Keratinocyte (primary cell): ENCODE measurements at regions not wholly inside any gene's neighbourhood (a gene's known extent, or its start where the extent isn't known, plus 50 kb on each side); places are given as distances from the start of the nearest gene placed in this dataset.

ENCODE experiments used
- EZH2 ChIP-seq: IDR thresholded peaks from one replicate; pipeline ENCODE4 v1.6.1; 2012; ENCODE audit warnings: inconsistent platforms, mild to moderate bottlenecking, low read length, moderate library complexity
- TF ChIP-seq, protein P1 (sequence below), 3 experiments: IDR thresholded peaks in 1 of 3; conservative IDR thresholded peaks in 1 of 3; optimal IDR thresholded peaks in 1 of 3; 2 replicates in 2 of 3; 3 replicates in 1 of 3; pipeline versions ENCODE3 to v1.5.1; 2011; ENCODE audit warnings: low read length in 3 of 3, mild to moderate bottlenecking in 3 of 3, moderate library complexity in 2 of 3, control low read depth in 1 of 3, inconsistent platforms in 1 of 3; ENCODE audit not compliant: insufficient read depth in 2 of 3; ENCODE audit errors: extremely low read depth in 1 of 3

DNA sequence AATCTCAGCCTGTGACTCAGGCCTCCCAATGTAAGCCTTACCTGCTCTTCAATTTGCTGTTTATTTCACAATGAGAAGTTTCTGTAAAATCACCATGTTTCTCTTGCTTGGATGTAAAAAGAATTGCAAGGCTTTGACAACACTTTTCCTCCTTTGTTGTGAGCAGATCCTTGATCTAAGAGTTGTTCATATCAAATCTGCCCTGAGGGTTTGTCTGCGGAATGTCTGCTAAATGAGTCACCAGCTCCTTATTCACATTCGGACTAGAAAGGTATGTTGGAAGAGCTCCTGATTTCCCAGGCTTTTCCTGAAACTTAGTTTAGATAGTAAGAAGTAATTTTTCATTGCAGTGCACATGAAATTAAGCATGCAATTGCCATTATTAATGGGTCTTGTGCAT, 268.2 kb upstream of the TCF4 start:
- TF ChIP-seq, protein P1, sequence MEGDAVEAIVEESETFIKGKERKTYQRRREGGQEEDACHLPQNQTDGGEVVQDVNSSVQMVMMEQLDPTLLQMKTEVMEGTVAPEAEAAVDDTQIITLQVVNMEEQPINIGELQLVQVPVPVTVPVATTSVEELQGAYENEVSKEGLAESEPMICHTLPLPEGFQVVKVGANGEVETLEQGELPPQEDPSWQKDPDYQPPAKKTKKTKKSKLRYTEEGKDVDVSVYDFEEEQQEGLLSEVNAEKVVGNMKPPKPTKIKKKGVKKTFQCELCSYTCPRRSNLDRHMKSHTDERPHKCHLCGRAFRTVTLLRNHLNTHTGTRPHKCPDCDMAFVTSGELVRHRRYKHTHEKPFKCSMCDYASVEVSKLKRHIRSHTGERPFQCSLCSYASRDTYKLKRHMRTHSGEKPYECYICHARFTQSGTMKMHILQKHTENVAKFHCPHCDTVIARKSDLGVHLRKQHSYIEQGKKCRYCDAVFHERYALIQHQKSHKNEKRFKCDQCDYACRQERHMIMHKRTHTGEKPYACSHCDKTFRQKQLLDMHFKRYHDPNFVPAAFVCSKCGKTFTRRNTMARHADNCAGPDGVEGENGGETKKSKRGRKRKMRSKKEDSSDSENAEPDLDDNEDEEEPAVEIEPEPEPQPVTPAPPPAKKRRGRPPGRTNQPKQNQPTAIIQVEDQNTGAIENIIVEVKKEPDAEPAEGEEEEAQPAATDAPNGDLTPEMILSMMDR (optimal IDR thresholded peaks at IDR 0.05 in 1 of 3, IDR thresholded peaks at IDR 0.05 in 1 of 3, conservative IDR thresholded peaks at IDR 0.05 in 1 of 3; ENCODE audit: extremely low read depth in 1 of 3, insufficient read depth in 2 of 3, low read length in 3 of 3), result no peak
- TF ChIP-seq EZH2, result no peak
